ENCODE measurements at regions not wholly inside any gene's neighbourhood (a gene's known extent, or its start where the extent isn't known, plus 50 kb on each side); places are given as distances from the start of the nearest gene placed in this dataset.
"Not testable (repeated sequence)": the region's sequence is repeated elsewhere in the genome, so short reads cannot be mapped to it uniquely, and the experiment has no call there.

DNA sequence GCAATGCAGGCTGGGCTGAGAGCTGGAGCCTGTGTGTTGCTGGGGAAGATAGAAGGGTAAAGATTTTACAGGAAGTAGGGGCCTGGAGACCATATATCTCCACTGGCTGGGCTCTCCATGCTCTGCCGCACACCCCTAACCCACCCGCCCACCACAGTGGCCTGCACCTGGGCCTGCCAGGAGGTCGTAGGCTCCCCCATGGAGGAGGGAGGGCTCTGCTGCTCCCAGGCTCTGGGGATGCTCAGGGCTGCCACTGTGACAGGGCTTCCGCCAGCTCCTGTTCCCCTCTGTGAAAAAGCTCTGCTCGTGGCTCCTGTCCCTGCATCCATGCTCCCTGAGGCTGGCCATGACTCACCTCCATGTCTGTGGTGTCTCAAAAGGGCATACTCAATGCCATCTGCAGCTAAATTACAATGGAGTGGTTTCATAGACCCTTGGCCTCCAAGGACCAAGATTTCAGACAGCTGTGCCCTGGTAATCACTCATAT is 106.0 kb downstream of the CXCL12 start:
- peak; percentile 92 for DNase-seq (ENCODE audit: low read depth)

GRCh38 chr10:44268435-44268948 is 116.4 kb downstream of the CXCL12 start:
- not testable (repeated sequence) for DNase-seq (ENCODE audit: low read depth)

GRCh38 chr10:44267007-44267406 is 117.9 kb downstream of the CXCL12 start:
- DNase-seq (ENCODE audit: low read depth) = no peak

GRCh38 chr10:44264244-44264643 is 120.7 kb downstream of the CXCL12 start:
- DNase-seq (ENCODE audit: low read depth) = no peak

DNA sequence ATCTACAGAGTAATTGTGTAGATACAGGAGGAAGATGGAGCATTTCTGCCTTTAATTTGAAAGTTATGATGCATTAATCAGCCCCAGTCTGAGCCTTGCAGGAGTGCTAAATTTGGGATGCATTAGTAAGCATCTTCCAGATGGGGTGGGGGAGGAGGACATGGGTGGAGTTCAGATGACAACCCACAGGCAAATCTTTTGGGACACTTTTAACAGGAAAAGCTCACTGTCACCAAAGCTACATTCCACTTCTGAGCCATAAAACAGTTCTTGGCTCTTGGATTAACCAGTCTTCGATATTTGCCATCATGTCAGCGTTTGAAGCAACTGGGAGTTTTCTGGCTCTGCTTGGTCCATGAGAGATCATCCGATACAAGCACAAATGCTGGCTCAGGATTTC is 121.1 kb downstream of the CXCL12 start:
- DNase-seq (ENCODE audit: low read depth) = no peak

- no peak for DNase-seq (ENCODE audit: low read depth)
Measured at GRCh38 chr10:44262551-44263251, 122.2 kb downstream of the CXCL12 start.

DNA sequence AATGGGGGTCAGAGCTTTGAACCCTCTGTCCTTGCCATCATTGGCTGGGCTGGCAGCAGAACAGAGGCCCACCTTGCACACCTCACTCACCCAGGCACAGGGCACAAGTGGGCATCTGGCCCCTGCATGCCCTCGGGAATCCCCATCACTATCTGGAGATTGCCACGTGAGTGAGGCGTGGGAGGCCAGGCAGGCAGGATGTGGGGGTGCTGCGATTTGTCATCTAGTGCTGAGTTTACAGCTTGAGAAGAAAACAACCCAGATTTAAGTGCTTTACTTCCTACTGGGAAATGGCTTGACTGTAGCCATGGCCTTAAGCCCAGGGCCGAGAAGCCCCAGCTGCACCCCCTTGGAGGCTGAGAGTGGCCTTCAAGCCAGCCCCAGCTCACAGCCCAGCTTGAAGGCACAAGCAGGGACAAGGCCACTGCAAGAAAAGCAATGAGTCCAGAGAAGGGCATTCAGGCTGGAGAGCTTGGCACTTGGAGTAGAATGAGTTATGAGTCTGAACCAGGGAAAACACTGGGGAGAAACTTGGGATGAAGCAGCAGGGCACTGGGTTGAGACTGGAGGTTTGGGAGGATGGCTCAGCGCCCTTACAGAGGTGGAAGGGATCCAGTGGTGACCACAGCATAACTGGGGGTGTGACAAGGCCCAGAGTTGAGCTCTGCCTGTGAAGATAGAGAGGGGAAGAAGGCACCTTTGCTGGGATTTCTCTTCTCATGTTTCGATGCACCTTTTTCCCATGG is 123.0 kb downstream of the CXCL12 start:
- no peak for DNase-seq (ENCODE audit: low read depth)

DNA sequence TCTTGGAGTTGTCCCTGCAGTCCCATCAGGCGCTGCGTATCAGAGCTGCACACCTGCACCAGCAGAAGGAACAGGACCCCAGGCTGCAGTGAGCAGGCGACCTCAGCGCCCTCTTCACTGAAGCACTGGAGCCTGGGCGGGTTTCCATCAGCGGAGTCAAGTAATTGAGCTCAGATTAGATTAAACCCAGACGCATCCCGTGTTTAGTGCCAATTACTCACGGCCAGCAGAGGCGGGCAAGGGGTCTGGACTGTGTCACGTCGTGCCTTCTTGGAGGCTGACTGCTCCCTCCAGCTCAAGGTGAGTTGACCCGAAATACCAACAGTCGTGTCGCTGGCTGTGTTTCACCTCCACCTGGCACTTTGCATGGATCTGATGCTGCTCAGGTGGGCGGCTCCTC is 123.6 kb downstream of the CXCL12 start:
- no peak for DNase-seq (ENCODE audit: low read depth)

DNA sequence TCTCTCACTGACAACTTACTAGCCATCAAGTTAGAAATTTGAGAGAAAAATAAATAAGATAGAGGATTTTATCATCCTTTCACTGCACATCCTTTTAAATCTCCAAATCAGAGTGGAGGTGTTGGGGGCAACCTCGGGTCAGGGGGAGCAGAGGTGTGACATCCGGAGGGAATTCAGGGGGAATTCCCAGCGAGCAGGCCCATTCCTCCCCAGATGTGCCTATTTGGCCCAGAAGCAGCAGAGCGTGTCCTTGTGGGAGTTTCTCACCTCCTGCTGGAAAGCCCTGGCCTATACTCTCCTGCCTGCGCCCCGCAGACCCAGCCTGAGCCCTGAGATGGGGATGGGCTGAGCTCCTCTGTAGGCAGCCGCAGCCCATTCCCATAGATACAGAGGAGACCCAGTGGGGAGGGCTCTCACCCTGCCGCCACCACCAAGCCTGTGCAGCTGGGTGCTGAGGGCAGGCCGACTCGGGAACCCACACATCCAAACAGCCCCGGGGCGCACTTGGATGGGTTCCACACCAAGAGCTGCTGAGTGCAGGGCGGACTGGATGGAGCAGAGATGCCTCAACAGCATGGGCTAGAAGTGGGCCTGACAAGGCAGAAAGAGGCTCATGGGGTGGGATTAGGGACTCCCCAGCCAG is 124.5 kb downstream of the CXCL12 start:
- DNase-seq (ENCODE audit: low read depth) = no peak

DNA sequence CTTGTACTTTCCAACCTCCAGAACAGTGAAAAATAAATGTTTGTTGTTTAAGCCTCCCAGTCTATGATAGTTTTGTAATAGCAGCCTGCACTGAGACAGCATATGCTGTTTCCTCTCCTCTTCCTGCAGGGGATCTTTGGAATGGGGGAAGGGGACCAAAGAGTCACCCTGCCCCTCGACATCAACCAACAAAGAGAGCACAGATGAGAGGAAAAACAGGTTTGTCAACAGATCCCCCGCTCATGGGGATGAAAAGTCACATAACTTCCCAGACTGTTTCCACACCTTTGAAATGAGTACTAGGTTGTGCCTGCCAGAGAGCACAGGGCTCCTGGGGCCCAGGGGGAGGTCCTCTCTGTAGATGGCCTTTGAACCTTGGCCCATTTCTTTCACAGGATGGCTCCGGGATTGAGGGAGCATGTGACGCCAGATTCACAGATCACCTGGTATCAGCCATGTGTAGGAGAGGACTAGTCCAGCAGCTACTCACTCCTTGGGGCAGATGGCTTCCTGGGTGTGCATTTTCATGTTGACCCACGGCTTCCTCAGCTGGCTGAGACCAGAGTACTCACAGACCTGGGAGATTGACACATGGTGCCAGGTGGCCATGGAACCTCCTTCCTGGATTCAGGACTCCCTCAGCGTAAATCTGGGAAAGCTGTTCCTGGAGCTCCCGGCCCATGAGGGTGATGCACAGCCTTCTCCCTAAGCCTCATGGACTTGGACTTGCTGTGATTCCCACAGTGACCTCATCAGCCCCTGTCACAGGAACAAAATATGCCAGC is 125.6 kb downstream of the CXCL12 start:
- no peak for DNase-seq (ENCODE audit: low read depth)

DNA sequence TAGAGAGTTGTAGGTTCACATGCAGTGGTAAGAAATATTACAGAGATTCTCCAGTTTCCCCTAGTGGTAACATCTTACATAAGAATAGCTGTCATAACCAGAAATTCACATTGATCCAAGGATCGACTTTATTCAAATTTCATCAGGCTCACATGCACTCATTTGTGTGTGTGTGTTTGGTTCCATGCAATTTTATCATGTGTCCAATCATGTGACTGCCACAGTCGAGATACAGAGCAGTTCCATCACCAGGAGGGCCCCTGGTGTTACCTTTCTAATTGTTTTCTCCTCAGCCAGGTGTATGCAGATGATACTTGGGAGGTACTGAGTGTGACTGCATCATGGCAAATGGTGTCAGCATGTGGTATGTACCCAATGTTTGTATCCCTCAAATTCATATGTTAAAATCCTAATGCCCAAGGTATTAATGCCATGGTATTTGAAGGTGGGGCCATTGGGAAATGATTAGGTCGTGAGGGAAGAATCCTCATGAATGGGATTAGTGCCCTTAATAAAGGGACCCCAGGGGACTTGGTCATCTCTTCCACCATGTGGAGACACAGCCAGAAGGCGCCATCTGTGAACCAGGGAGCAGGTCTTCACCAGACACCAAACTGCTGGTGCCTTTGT is 126.3 kb downstream of the CXCL12 start:
- DNase-seq (ENCODE audit: low read depth) = no peak

- no peak for DNase-seq (ENCODE audit: low read depth)
Measured at GRCh38 chr10:44258019-44258418, 126.9 kb downstream of the CXCL12 start.

- peak; percentile 61 for DNase-seq (ENCODE audit: low read depth)
Measured at GRCh38 chr10:44253769-44254462, 131.0 kb downstream of the CXCL12 start.

DNA sequence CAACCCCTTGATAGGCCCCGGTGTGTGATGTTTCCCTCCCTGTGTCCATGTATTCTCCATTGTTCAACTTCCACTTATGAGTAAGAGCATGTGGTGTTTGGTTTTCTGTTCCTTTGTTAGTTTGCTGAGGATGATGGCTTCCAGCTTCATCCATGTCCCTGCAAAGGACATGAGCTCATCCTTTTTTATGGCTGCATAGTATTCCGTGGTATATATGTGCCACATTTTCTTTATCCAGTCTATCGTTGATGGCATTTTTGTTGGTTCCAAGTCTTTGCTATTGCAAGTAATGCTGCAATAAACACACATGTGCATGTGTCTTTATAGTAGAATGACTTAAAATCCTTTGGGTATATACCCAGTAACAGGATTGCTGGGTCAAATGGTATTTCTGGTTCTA is 132.3 kb downstream of the CXCL12 start:
- DNase-seq (ENCODE audit: low read depth) = not testable (repeated sequence)

GRCh38 chr10:44249933-44250332 is 135.0 kb downstream of the CXCL12 start:
- not testable (repeated sequence) for DNase-seq (ENCODE audit: low read depth)

- DNase-seq (ENCODE audit: low read depth) = no peak
Measured at GRCh38 chr10:44249490-44249889, 135.4 kb downstream of the CXCL12 start.

DNA sequence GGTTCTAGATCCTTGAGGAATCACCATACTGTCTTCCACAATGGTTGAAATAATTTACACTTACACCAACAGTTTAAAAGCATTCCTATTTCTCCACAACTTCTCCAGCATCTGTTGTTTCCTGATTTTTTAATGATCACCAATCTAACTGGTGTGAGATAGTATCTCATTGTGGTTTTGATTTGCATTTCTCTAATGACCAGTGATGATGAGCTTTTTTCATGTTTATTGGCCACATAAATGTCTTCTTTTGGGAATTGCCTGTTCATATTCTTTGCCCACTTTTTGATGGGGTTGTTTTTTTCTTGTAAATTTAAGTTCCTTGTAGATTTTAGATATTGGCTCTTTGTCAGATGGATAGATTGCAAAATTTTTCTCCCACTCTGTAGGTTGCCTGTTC is 138.2 kb downstream of the CXCL12 start:
- DNase-seq (ENCODE audit: low read depth) = not testable (repeated sequence)

GRCh38 chr10:44246287-44246686 is 138.6 kb downstream of the CXCL12 start:
- DNase-seq (ENCODE audit: low read depth) = not testable (repeated sequence)

DNA sequence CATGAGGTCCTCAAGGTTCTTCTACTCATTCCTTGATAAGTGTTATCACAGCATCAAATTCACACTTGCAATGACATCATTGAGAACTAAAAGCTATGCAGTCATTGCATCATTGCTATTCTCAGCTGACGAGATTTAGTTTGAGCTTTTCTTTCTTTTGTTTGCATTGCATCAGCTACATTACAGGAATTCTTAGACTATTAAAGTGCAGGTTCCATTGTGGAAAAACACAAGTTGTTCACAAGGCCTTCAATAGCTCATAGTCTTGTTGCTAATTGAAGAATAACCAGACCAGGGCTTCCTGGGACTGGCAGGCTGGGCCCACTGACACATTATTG is 139.3 kb downstream of the CXCL12 start:
- no peak for DNase-seq (ENCODE audit: low read depth)

Measured in myocyte (in vitro differentiated cells).